ENCODE measurements at regions not wholly inside any gene's neighbourhood (a gene's known extent, or its start where the extent isn't known, plus 50 kb on each side); places are given as distances from the start of the nearest gene placed in this dataset.

GRCh38 chr5:100749771-100750284 is 153.3 kb downstream of the ST8SIA4 start:
- H3K27me3 ChIP-seq (ENCODE audit: insufficient read depth), result no peaks in the 10 kb centered on the region
- H3K4me1 Mint-ChIP-seq, result peaks cover 16% of the 10 kb centered on the region
- H4K20me1 ChIP-seq (replicated peaks; ENCODE audit: insufficient read depth), result no peaks in the 10 kb centered on the region
- no peak overlapping the region for H2AFZ ChIP-seq
- H3K36me3 ChIP-seq (ENCODE audit: insufficient read depth), result no peaks in the 10 kb centered on the region
- no peaks in the 10 kb centered on the region for H3K9me2 ChIP-seq (ENCODE audit: insufficient read depth)
- H3K79me2 ChIP-seq (replicated peaks; ENCODE audit: insufficient read depth), result no peaks in the 10 kb centered on the region
- H3K27me3 Mint-ChIP-seq (ENCODE audit: insufficient read depth, low read depth, poor library complexity), result no peaks in the 10 kb centered on the region
- no peak overlapping the region for H3K4me3 Mint-ChIP-seq
- 0 out of 2 replicates have a peak, but pooled peaks cover 3% of the 10 kb centered on the region for H3K4me1 ChIP-seq (ENCODE audit: insufficient read depth)
- TF ChIP-seq CTCF (conservative IDR thresholded peaks at IDR 0.05; ENCODE audit: low read depth in 2 of 2) (no peak), REST (IDR thresholded peaks at IDR 0.05; ENCODE audit: unreplicated experiment) (no peak), EZH2 (IDR thresholded peaks at IDR 0.05; ENCODE audit: low read depth, unreplicated experiment) (no peak), ZNF462 (CRISPR knock-in tag; IDR thresholded peaks at IDR 0.05) (no peak), JUNB (IDR thresholded peaks at IDR 0.05; ENCODE audit: unreplicated experiment) (no peak), ZNF331 (CRISPR knock-in tag; IDR thresholded peaks at IDR 0.05; ENCODE audit: low read depth) (no peak), POLR2AphosphoS5 (IDR thresholded peaks at IDR 0.05; ENCODE audit: low read depth) (no peak)
- no peak overlapping the region for H3K4me3 ChIP-seq
- ATAC-seq, result no peak
- no peaks in the 10 kb centered on the region for H3F3A ChIP-seq (replicated peaks; ENCODE audit: low read depth)
- no peak overlapping the region for H3K27ac Mint-ChIP-seq
- no peak overlapping the region for H3K4me2 ChIP-seq
- H3K27ac ChIP-seq (ENCODE audit: low read depth), result no peak overlapping the region
- H3K36me3 Mint-ChIP-seq (ENCODE audit: low read depth), result no peaks in the 10 kb centered on the region
- H3K9me3 Mint-ChIP-seq, result no peaks in the 10 kb centered on the region
- no peak for DNase-seq (ENCODE audit: low spot score)

Measured in GM23338 (cell line).